ENCODE measurements at regions not wholly inside any gene's neighbourhood (a gene's known extent, or its start where the extent isn't known, plus 50 kb on each side); places are given as distances from the start of the nearest gene placed in this dataset.
"Not testable (repeated sequence)": the region's sequence is repeated elsewhere in the genome, so short reads cannot be mapped to it uniquely, and the experiment has no call there.

- not testable (repeated sequence) for TF ChIP-seq CHD2 (IDR thresholded peaks at IDR 0.05; ENCODE audit: borderline replicate concordance, low read depth, low read length); EZH2 (IDR thresholded peaks at IDR 0.05; ENCODE audit: borderline replicate concordance, control insufficient read depth, low read depth, low read length); POLR2A (IDR thresholded peaks at IDR 0.05; ENCODE audit: low read depth, low read length); CTCF (IDR thresholded peaks at IDR 0.05 in 2 of 3, conservative IDR thresholded peaks at IDR 0.05 in 1 of 3; ENCODE audit: control insufficient read depth in 2 of 3, extremely low read depth in 1 of 3, insufficient read depth in 1 of 3, low read depth in 3 of 3, low read length in 3 of 3); PAX8 (IDR thresholded peaks at IDR 0.05); NFXL1 (IDR thresholded peaks at IDR 0.05; ENCODE audit: borderline replicate concordance); USF2 (IDR thresholded peaks at IDR 0.05; ENCODE audit: borderline replicate concordance, low read depth, low read length); CEBPB (IDR thresholded peaks at IDR 0.05; ENCODE audit: borderline replicate concordance in 1 of 2, low read depth in 2 of 2, low read length in 2 of 2); BCLAF1 (IDR thresholded peaks at IDR 0.05); RCOR1 (conservative IDR thresholded peaks at IDR 0.05; ENCODE audit: low read depth, low read length); RAD21 (IDR thresholded peaks at IDR 0.05; ENCODE audit: insufficient read depth, low read depth, low read length)
Observed at GRCh38 chr14:21787242-21787641, 113.6 kb upstream of the OR4E1 start.
